Frontal cortex (tissue), 3 donors: ENCODE measurements at regions not wholly inside any gene's neighbourhood (a gene's known extent, or its start where the extent isn't known, plus 50 kb on each side); places are given as distances from the start of the nearest gene placed in this dataset.

Source experiments
- DNase-seq, 2 donors: peaks; one replicate each; pipeline ENCODE4 v3.0.0; 2012; ENCODE audit warnings: low spot score in 2 of 2
- FAIRE-seq: peaks from 2 replicates; lab custom pipeline; 2012; peaks lifted over from hg19 to GRCh38; lab: Jason Lieb, UNC
- donor health status: control.
- donor health status: control.
- donor health status: control.

DNA sequence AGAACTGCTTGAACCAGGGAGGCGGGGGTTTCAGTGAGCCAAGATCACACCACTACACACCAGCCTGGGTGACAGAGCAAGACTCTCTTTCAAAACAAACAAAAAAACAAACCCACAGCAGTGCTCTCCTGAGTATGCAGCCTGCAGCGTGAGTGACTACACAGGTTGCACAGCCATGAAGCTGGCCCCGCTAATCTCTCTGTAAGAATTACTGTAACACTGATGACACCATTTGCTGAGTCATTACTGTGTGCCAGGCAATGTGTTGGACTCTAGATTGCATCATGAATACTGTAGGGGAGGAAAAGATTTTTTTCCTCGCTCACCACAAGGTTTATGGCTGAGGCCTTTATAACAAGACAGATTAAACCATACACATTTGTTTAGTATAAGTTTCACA, 118.6 kb upstream of the ATP8B1 start:
- FAIRE-seq (no peak), DNase-seq (no peak)

GRCh38 chr18:57920036-57920435, 116.9 kb upstream of the ATP8B1 start:
- no peak for DNase-seq

GRCh38 chr18:57918601-57919000, 115.5 kb upstream of the ATP8B1 start:
- DNase-seq (no peak), FAIRE-seq (no peak)

More at GRCh38 chr18:57920036-57920435, 116.9 kb upstream of the ATP8B1 start:
- no peak for FAIRE-seq

DNA sequence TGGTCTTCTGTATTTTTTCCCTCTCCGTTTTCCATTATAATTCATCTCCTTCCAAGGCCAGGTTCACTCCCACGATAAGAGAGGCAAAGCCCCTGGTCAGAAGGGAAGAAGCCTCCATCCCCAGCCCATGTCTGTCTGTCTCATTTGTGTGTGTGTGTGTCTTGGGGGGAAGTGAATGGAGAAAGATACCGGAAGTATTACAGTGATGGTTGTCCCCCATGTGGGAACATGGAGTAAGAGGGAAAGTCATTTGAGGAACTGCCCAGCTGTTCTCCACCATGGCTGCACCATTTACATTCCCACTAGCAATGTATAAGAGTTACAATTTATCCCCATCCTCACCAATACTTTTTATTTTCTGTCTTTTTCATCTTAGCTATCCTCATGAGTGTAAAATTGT, 113.6 kb upstream of the ATP8B1 start:
- FAIRE-seq (no peak), DNase-seq (no peak)

GRCh38 chr18:57915865-57916582, 112.9 kb upstream of the ATP8B1 start:
- peak; percentile 43 to 51 for DNase-seq

GRCh38 chr18:57915248-57915647, 112.1 kb upstream of the ATP8B1 start:
- no peak for FAIRE-seq
- no peak for DNase-seq

More at GRCh38 chr18:57915865-57916582, 112.9 kb upstream of the ATP8B1 start:
- no peak for FAIRE-seq

GRCh38 chr18:57913686-57914085, 110.6 kb upstream of the ATP8B1 start:
- DNase-seq (no peak), FAIRE-seq (no peak)

GRCh38 chr18:57910817-57911216, 107.7 kb upstream of the ATP8B1 start:
- DNase-seq (no peak), FAIRE-seq (no peak)

GRCh38 chr18:57910134-57910533, 107.0 kb upstream of the ATP8B1 start:
- FAIRE-seq (no peak), DNase-seq (no peak)

- FAIRE-seq = no peak
- DNase-seq = no peak
Observed at GRCh38 chr18:57909620-57910019, 106.5 kb upstream of the ATP8B1 start.

GRCh38 chr18:57908092-57908491, 105.0 kb upstream of the ATP8B1 start:
- no peak for DNase-seq
- no peak for FAIRE-seq

DNA sequence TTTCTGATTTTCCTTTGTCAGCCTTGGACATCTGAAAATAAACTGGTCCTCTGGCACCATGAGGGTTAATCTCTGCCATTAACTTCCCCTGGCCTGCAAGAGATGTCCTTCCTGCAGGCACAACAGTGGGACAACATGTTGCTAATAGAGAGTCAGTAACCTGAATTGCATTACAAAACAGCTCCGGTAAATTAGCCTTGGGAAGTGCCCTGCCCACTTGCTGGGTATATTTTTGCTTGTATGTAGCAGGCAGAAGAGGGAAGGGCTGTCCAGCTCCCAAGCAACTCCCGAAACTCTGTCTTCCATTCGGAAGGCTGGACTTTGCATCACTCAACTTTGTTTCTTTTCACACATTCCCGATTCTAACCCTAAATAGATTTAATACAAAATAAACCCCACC, 104.4 kb upstream of the ATP8B1 start:
- no peak for DNase-seq
- FAIRE-seq = no peak

GRCh38 chr18:57906852-57907251, 103.7 kb upstream of the ATP8B1 start:
- FAIRE-seq (no peak), DNase-seq (peak in 1 of 2 donors; percentile 21)

GRCh38 chr18:57904535-57904934, 101.4 kb upstream of the ATP8B1 start:
- FAIRE-seq = no peak
- no peak for DNase-seq

- no peak for FAIRE-seq
Observed at GRCh38 chr18:57902721-57903120, 99.6 kb upstream of the ATP8B1 start.

GRCh38 chr18:57901825-57902589, 98.9 kb upstream of the ATP8B1 start:
- DNase-seq (no peak), FAIRE-seq (no peak)

More at GRCh38 chr18:57902721-57903120, 99.6 kb upstream of the ATP8B1 start:
- no peak for DNase-seq

- DNase-seq (no peak), FAIRE-seq (no peak)
Observed at GRCh38 chr18:57900906-57901435, 97.9 kb upstream of the ATP8B1 start.

DNA sequence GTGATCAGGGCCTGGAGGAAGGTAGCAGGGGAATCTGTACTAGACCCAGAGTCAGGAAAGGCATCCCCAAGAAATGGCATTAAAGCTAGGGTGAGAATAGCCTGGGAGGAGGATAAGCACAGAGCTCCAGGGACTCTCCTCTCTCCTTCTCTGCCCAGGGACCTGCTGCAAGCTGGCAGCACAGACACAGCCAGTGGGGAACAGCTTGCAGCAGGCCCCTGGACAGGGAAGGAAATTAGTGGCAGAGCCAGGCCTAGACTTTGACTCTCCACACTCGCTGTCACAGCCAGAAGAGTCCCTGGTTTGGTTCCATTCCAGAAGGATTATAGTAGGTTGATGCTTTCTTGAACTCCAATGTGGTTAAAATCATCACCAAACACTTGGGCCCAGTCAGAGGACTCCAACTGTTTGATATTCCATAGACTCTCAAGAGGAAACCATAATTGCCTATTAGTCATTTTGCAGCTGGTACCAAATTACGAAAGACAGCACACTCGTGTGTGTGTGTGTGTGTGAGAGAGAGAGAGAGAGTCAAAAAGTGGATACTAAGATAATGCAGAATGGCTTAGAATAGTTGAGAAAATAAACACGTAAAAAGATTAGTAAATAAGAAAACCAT, 95.5 kb upstream of the ATP8B1 start:
- FAIRE-seq (no peak), DNase-seq (no peak)

- DNase-seq (no peak), FAIRE-seq (no peak)
Observed at GRCh38 chr18:57895182-57895581, 92.1 kb upstream of the ATP8B1 start.

DNA sequence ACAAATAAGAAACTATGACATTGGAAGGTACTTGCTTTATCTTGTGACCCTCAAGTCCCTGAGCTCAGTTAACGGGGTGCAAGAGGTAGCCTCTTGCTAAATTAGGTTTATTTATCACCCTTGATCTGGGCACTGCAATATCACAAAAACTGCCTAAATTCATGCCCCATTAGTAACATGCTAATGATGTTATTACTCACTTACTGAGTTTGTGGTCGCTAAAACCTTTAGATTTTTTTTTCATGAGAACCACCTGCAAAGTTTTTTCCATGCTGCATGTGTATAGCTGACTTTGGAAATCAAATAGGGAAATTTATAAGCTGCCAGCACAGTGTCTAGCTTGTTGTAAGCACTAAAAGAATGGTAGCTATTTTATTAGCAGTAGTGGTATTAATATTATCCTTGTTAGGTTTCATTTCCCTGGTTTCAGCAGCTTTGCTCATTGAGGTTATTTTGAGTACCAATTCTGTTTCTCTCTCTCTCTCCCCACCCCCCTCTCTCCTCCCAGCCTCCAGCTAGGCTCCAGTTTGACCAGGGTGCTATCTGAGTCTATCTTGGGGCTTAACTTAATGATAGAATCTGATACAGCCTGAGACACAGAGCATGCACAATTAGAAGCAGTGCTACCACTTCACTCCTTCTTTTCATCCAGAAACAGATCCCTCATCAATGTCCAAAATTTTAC, 88.7 kb upstream of the ATP8B1 start:
- no peak for FAIRE-seq
- no peak for DNase-seq
